Activated CD4-positive, alpha-beta T cell treated with anti-CD3 and anti-CD28 coated beads for 24 hours (primary cell): ENCODE measurements at regions not wholly inside any gene's neighbourhood (a gene's known extent, or its start where the extent isn't known, plus 50 kb on each side); places are given as distances from the start of the nearest gene placed in this dataset.

Source experiments
- DNase-seq, 2 donors: peaks; one replicate each; pipeline ENCODE4 v3.0.0-alpha.2; 2020; ENCODE audit warnings: low read depth in 2 of 2

- no peak for DNase-seq
Observed at GRCh38 chr11:123255909-123256308, 60.9 kb upstream of the CLMP start.

GRCh38 chr11:123254357-123254756 lies 59.3 kb upstream of the CLMP start:
- no peak for DNase-seq

- DNase-seq = no peak
Observed at GRCh38 chr11:123253911-123254310, 58.9 kb upstream of the CLMP start.

DNA sequence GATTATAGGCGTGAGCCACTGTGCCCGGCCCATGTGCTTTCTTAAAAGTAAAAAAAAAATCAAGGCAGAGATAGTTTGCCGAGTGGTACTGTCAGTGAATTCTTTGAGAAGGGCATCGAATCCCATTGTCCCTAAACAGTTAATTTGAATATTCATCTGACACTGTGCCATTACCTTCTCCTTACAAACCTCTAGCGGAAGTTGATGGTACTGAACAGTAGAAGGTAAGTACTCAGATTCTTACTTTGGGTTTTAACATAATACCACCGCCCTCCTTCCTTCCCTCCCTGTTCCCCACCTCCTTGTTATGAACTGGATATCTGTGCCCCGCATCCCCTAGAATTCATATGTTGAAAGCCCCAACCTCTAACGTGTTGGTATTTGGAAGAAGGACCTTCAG lies 58.2 kb upstream of the CLMP start:
- DNase-seq = no peak

DNA sequence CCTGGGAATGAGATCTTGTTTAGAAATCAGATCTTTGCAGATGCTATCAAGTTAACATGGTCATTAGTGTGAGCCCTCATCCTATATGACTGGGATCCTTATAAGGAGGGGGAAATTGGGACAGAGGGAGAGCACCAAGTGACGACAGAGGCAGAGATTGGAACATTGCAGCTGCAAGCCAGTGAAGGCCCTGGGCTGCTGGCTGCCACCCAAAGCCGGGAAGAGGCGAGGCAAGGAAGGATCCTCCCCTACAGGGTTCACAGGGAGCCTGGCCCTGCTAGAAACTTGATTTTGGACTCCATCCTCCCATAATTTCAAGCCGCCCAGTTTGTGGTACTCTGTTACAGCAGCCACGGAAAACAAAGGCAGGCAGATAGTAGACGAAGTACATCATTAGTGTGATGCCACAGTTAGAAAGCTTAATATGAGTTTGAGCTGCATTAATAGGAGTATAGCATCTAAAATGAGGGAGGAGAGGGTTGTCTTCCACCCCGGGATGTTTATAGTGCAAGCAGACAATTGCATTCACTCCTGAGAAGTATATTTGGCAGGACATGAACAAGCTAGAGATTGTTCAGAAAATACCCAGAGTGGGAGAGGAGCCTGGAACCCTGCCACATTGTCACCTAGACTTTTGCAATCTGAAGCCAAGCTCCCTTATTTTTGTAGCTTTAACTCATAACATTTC lies 56.8 kb upstream of the CLMP start:
- no peak for DNase-seq

DNA sequence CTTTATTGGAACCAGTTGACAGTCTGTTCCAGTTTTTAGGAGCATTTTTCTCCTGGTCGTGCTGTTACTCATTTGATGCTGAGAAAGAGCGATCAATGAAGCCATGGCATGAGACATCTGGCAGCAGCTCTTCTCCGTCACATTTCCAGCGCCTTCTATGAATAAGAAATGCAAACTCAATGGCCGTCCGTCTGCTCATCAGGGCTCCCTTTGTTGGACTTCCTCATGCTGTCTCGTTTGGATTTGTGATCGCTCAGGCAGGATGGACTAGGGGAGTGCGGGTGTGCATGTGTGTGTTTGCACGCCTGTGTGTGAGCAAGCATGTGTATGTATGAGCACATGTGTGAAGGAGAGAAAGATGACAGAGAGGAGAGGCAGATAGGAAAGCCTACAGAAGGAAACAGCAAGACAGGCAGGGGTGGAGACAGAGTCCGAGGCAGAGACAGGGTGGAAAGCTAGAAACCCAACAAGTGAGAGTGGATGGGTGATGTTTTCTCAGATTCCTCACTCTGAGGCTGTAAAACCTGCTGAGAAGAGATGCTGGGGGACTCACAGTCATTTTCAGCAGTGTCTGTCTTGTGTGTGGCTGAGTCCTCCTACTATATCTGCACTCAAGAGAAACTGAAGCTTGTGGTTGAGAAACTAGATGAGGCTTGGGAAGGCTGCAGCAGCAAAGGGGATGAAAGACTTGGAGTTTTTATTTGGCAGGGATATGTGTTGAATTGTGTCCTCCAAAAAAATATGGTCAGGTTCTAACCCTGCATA lies 56.0 kb upstream of the CLMP start:
- no peak for DNase-seq

DNA sequence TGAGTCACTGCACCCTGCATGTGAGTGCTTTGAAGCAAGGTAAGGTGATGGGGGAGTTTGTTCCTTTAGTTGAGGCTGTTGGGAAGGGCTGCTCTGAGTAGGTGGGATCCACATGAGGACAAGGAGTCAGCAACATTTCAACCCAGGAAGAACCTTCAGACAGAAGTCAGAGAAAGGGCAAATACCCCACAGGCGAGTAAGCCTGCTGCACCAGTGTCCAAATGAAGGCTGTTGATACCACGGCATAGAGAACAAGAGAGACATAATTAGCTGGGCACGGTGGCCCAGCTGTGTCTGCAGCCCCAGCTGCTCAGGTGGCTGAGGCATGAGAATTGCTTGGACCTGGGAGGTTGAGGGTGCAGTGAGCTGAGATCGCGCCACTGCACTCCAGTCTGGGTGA lies 54.3 kb upstream of the CLMP start:
- no peak for DNase-seq

DNA sequence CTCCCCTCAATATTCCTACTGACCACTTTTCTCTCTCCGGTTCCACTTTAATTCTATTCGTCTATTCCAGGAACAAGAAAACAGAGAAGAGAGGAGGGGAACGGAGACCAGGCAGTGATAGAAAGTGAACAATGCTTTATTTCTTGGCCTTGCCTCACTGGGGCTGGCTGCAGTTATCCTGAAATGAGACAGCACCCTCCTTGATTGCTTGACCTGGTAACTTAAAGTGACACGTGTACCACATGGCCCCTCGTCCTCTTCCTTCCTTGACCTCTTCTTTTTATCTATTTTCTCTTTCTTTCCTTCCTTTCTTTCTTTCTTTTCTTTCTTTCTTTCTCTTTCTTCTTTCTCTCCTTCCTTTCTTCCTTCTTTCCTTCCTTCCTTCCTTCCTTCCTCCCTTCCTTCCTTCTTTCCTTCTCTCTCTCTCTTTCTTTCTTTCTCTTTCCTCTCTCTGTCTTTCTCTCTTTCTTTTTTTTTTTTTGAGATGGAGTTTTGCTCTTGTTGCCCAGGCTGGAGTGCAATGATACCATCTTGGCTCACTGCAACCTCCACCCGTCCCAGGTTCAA lies 52.8 kb upstream of the CLMP start:
- DNase-seq = no peak

GRCh38 chr11:123247496-123247799 lies 52.4 kb upstream of the CLMP start:
- no peak for DNase-seq

GRCh38 chr11:123246749-123247495 lies 51.9 kb upstream of the CLMP start:
- peak; percentile 75 to 76 for DNase-seq

DNA sequence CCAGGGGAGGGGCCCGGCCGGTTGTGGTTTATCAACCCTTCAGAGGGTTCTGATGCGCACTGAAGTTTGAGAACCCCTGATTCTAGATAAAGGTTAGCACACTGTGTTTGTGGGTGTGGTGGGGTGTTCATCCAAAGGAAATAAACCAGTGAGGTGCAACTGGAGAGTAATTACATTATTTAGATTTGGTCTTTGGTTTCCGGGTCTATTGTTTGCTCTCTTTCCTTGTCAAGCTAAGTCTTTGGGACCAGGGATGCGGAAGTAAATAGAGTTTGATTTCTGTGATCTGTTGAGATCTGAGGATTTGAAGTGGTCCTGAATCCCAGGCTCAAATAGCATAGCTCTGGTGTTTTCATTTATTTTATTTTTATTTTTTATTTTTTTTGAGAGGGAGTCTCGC lies 50.5 kb upstream of the CLMP start:
- no peak for DNase-seq
